ENCODE measurements at regions not wholly inside any gene's neighbourhood (a gene's known extent, or its start where the extent isn't known, plus 50 kb on each side); places are given as distances from the start of the nearest gene placed in this dataset.

DNA sequence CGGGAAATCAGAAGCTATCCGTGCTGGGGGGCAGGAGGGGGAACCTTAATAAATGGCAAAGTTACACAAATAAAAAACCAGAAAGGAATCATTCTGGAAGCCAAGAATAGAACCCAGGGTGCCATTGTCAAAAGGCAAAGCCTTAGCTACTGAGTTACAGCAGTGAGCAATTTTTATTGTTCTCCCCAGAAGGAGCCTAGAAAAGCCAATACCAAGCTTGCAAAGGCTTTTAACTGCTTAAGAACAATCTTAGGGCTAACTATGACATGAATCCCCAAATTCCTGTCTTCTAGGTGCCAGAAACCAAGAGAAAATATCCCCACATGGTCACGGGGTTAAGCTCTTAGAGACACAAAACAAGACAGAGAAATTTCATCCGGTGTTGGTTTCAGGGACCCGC, 482.7 kb downstream of the CCSER2 start:
- TF ChIP-seq, protein P1, sequence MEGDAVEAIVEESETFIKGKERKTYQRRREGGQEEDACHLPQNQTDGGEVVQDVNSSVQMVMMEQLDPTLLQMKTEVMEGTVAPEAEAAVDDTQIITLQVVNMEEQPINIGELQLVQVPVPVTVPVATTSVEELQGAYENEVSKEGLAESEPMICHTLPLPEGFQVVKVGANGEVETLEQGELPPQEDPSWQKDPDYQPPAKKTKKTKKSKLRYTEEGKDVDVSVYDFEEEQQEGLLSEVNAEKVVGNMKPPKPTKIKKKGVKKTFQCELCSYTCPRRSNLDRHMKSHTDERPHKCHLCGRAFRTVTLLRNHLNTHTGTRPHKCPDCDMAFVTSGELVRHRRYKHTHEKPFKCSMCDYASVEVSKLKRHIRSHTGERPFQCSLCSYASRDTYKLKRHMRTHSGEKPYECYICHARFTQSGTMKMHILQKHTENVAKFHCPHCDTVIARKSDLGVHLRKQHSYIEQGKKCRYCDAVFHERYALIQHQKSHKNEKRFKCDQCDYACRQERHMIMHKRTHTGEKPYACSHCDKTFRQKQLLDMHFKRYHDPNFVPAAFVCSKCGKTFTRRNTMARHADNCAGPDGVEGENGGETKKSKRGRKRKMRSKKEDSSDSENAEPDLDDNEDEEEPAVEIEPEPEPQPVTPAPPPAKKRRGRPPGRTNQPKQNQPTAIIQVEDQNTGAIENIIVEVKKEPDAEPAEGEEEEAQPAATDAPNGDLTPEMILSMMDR (IDR thresholded peaks at IDR 0.05): no peak
- no peak for TF ChIP-seq EP300 (IDR thresholded peaks at IDR 0.05)
